ENCODE measurements at regions not wholly inside any gene's neighbourhood (a gene's known extent, or its start where the extent isn't known, plus 50 kb on each side); places are given as distances from the start of the nearest gene placed in this dataset.

GRCh38 chrX:44596277-44596676 lies 53.6 kb upstream of the FUNDC1 start:
- TF ChIP-seq POU5F1 (IDR thresholded peaks at IDR 0.05; ENCODE audit: low read depth, low read length) (no peak), ZNF274 (IDR thresholded peaks at IDR 0.05; ENCODE audit: borderline replicate concordance, extremely low read depth, low read length) (no peak), RBBP5 (IDR thresholded peaks at IDR 0.05; ENCODE audit: borderline replicate concordance, low read depth, low read length) (no peak), POLR2A (IDR thresholded peaks at IDR 0.05; ENCODE audit: control extremely low read depth in 1 of 2, low read depth in 2 of 2, low read length in 2 of 2) (no peak), SP1 (IDR thresholded peaks at IDR 0.05; ENCODE audit: low read depth, low read length) (no peak), CTCF (IDR thresholded peaks at IDR 0.05; ENCODE audit: control extremely low read depth in 1 of 3, insufficient read depth in 1 of 3, low read depth in 1 of 3, low read length in 3 of 3) (no peak), KDM4A (IDR thresholded peaks at IDR 0.05; ENCODE audit: low read depth, low read length, severe bottlenecking) (no peak), RAD21 (IDR thresholded peaks at IDR 0.05 in 1 of 2, conservative IDR thresholded peaks at IDR 0.05 in 1 of 2; ENCODE audit: low read depth in 2 of 2, low read length in 2 of 2) (no peak), TAF1 (IDR thresholded peaks at IDR 0.05; ENCODE audit: low read depth, low read length) (no peak), PHF8 (conservative IDR thresholded peaks at IDR 0.05; ENCODE audit: low read depth, low read length) (no peak), TBP (IDR thresholded peaks at IDR 0.05; ENCODE audit: low read depth, low read length) (no peak), GTF2F1 (IDR thresholded peaks at IDR 0.05; ENCODE audit: borderline replicate concordance, low read depth, low read length) (no peak), USF2 (IDR thresholded peaks at IDR 0.05; ENCODE audit: low read length) (no peak), POLR2AphosphoS5 (IDR thresholded peaks at IDR 0.05; ENCODE audit: low read depth, low read length) (no peak)
